K562 (cell line): ENCODE measurements at regions not wholly inside any gene's neighbourhood (a gene's known extent, or its start where the extent isn't known, plus 50 kb on each side); places are given as distances from the start of the nearest gene placed in this dataset.

ENCODE experiments used
- ATAC-seq: fragments of 200-7000 bp; cut with Tn5 transposase; 3 replicates; pipeline ENCODE4 v1.9.1; 2020; ENCODE audit warnings: moderate library complexity
- BruUV-seq: library from RNA; stranded (reverse); fragments of 400-500 nt; replicated peaks from 2 replicates; lab custom pipeline; 2021; lab: Mats Ljungman, UMichigan
- CTCF ChIA-PET: fragments of 300-600 bp; formaldehyde crosslinking; extraction: SDS; loops from one replicate; lab custom pipeline; 2021; ENCODE audit warnings: low intra/inter-chr PET ratio; lab: Yijun Ruan, JAX
- POLR2A ChIA-PET: fragments of 300-600, 350-650 bp; sonication (Branson Sonifier 250); formaldehyde crosslinking; extraction: SDS; loops from one replicate; lab custom pipeline; 2021; ENCODE audit warnings: antibody characterized with exemption, inconsistent platforms; lab: Yijun Ruan, JAX
- DNase-seq, 4 experiments: peaks; one replicate each; pipeline versions ENCODE4 v3.0.0 to v3.0.0-alpha.2; 2011 to 2018; ENCODE audit warnings: low spot score in 3 of 4, mixed read lengths in 3 of 4; ENCODE audit errors: extremely low read depth in 1 of 4
- FAIRE-seq: peaks from 2 replicates; lab custom pipeline; 2011; peaks lifted over from hg19 to GRCh38; lab: Jason Lieb, UNC
- H2AFZ ChIP-seq: 2 replicates; pipeline ENCODE4 v1.6.0; 2011; ENCODE audit warnings: low read depth, low read length, control low read depth, inconsistent platforms
- H3K27ac ChIP-seq: fragments of 200-600 bp; 3 replicates; pipeline ENCODE4 v1.8.0; 2011; ENCODE audit warnings: low read depth, mild to moderate bottlenecking, control low read depth, inconsistent platforms, low read length, moderate library complexity, mixed read lengths; ENCODE audit errors: extremely low read depth
- H3K27me3 ChIP-seq, 2 experiments: fragments of 300-600 bp in 1 of 2; 2 replicates in 1 of 2; 3 replicates in 1 of 2; pipeline versions ENCODE4 v1.6.0 to v1.8.0; 2011; ENCODE audit warnings: inconsistent platforms in 2 of 2, low read length in 2 of 2, mild to moderate bottlenecking in 1 of 2, mixed read lengths in 1 of 2, moderate library complexity in 1 of 2; ENCODE audit not compliant: control insufficient read depth in 2 of 2, insufficient read depth in 2 of 2
- H3K36me3 ChIP-seq: fragments of 300-600 bp; 3 replicates; pipeline ENCODE4 v1.8.0; 2011; ENCODE audit warnings: mild to moderate bottlenecking, low read length, inconsistent platforms; ENCODE audit not compliant: control insufficient read depth, insufficient read depth
- H3K4me1 ChIP-seq, 2 experiments: fragments of 200-600 bp in 1 of 2; replicated peaks in 1 of 2; 2 replicates in 1 of 2; 3 replicates in 1 of 2; pipeline versions ENCODE4 v1.5.1 to v1.8.0; 2011; ENCODE audit warnings: inconsistent platforms in 2 of 2, low read length in 2 of 2, mild to moderate bottlenecking in 1 of 2, mixed read lengths in 1 of 2, moderate library complexity in 1 of 2; ENCODE audit not compliant: control insufficient read depth in 2 of 2, insufficient read depth in 2 of 2
- H3K4me2 ChIP-seq: 2 replicates; pipeline ENCODE4 v1.6.1; 2011; ENCODE audit warnings: low read length, control low read depth, inconsistent platforms, mixed read lengths; ENCODE audit not compliant: insufficient read depth
- H3K4me3 ChIP-seq: fragments of 200-600 bp; sonication (generic), shearing (Covaris generic); 2 replicates; pipeline ENCODE4 v1.5.1; 2016; ENCODE audit warnings: control low read depth, inconsistent platforms
- H3K79me2 ChIP-seq: fragments of 200-600 bp; 3 replicates; pipeline ENCODE4 v1.8.0; 2011; ENCODE audit warnings: low read length, inconsistent platforms; ENCODE audit not compliant: control insufficient read depth, insufficient read depth
- H3K9ac ChIP-seq, 2 experiments: 2 replicates each; pipeline versions ENCODE4 v1.6.0 to v1.6.1; 2011; ENCODE audit warnings: low read depth in 2 of 2, low read length in 2 of 2, control low read depth in 1 of 2, inconsistent platforms in 1 of 2, mild to moderate bottlenecking in 1 of 2, mixed read lengths in 1 of 2; ENCODE audit not compliant: insufficient read depth in 1 of 2
- H3K9me1 ChIP-seq: one replicate; pipeline ENCODE4 v1.6.0; 2011; ENCODE audit warnings: inconsistent platforms, mild to moderate bottlenecking, low read length, moderate library complexity; ENCODE audit not compliant: control insufficient read depth, insufficient read depth
- H3K9me3 ChIP-seq: replicated peaks from 2 replicates; pipeline ENCODE4 v1.5.1; 2011; ENCODE audit warnings: low read depth, low read length, inconsistent platforms; ENCODE audit not compliant: control insufficient read depth, insufficient read depth
- H4K20me1 ChIP-seq: replicated peaks from 2 replicates; pipeline ENCODE4 v1.6.1; 2011; ENCODE audit warnings: low read length, inconsistent platforms, mixed read lengths; ENCODE audit not compliant: control insufficient read depth, insufficient read depth
- CBX2 ChIP-seq: fragments of 200-600 bp; sonication (generic); IDR thresholded peaks from one replicate; pipeline ENCODE4 v1.6.1; 2012; ENCODE audit warnings: mild to moderate bottlenecking, low read length, inconsistent platforms; ENCODE audit not compliant: insufficient read depth, poor library complexity, severe bottlenecking
- ETS2 ChIP-seq: IDR thresholded peaks from 2 replicates; pipeline ENCODE4 v1.6.1; 2016; ENCODE audit warnings: borderline replicate concordance, missing genetic modification characterization, mild to moderate bottlenecking, moderate library complexity, missing compliant biosample characterization; ENCODE audit not compliant: poor library complexity, severe bottlenecking
- NCOA6 ChIP-seq: fragments of 450-650 bp; IDR thresholded peaks from 2 replicates; pipeline ENCODE4 v1.6.1; 2017; ENCODE audit warnings: mild to moderate bottlenecking
- ZKSCAN1 ChIP-seq: fragments of 150-350 bp; IDR thresholded peaks from 2 replicates; pipeline ENCODE4 v1.6.1; 2016; ENCODE audit warnings: low read depth, low read length
- WGBS: fragments of 100-300 bp; shearing (Covaris generic); methylation state at CpG from one replicate; pipeline ENCODE4 v1.1.6; 2016; ENCODE audit warnings: low coverage, mixed read lengths; ENCODE audit not compliant: insufficient coverage; ENCODE audit errors: missing lambda C conversion rate; 5-methylcytosine and 5-hydroxymethylcytosine counted together
- in situ Hi-C: fragments of 300-500 bp; cut with MboI; formaldehyde crosslinking; loops from 4 replicates; pipeline ENCODE4 v1.15.0; 2018; ENCODE audit warnings: inconsistent platforms, mixed read lengths
- intact Hi-C: fragments of 100-400 bp; cut with micrococcal nuclease; formaldehyde crosslinking; loops from 2 replicates; pipeline ENCODE4 v1.14.2; 2022
- TF ChIP-seq, protein P1 (sequence below): fragments of 250-450 bp; sonication (Bioruptor Pico); IDR thresholded peaks from 2 replicates; pipeline ENCODE4 v1.4.0; 2020; ENCODE audit warnings: mild to moderate bottlenecking, moderate library complexity, borderline replicate concordance
- TF ChIP-seq, protein P2 (sequence below): IDR thresholded peaks from 2 replicates; pipeline ENCODE4 v1.6.1; 2016; ENCODE audit warnings: missing genetic modification characterization, missing compliant biosample characterization

DNA sequence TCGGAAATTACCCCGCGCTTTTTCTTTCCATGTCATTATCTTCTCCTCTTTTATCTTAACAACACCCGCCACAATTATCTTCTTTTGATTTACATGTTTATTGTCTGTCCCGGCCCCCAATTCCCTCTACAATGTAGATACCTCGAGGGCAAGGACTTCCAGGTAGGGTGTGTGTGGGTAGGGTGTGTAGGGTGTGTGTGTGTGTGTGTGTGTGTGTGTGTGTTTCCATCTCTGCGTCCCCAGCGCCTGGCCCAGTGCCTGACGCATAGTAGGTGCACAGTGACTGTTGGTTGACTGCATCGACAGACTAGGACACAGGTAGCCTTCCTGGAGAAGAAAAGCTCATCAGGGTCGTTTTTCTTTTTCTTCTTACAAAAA lies 103.1 kb downstream of the UCHL1 start:
- Histone ChIP-seq H3K9ac (no peak overlapping the region), H3K9me3 (no peaks in the 10 kb centered on the region), H3K27ac (no peak overlapping the region), H3K36me3 (no peaks in the 10 kb centered on the region), H2AFZ (no peak overlapping the region), H3K4me3 (no peak overlapping the region), H3K4me2 (no peak overlapping the region), H4K20me1 (no peaks in the 10 kb centered on the region), H3K4me1 (peaks cover 0 to 13% of the 10 kb centered on the region in 2 experiments; a peak in 2 of 5 replicates), H3K9me1 (no peaks in the 10 kb centered on the region), H3K27me3 (peaks cover 3 to 30% of the 10 kb centered on the region in 2 experiments; a peak in 4 of 5 replicates), H3K79me2 (no peaks in the 10 kb centered on the region)
- FAIRE-seq (no peak), ATAC-seq (no peak), DNase-seq (no peak)
- TF ChIP-seq ETS2 (tag) (no peak), ZKSCAN1 (peak; percentile 55; the same call in 1 of the 2 replicates)
- intact Hi-C loops, result no loop called here
- ChIA-PET POLR2A (interaction anchor here (0.7 kb wide), 1 partner anchor 137 kb away, joined by 3 read pairs; no protein-coding TSS in a partner anchor), CTCF (no interaction called here)
- no TSS peak for BruUV-seq
- 5% methylated on average over 10 of the region's 11 CpGs for WGBS
- in situ Hi-C loops, result no loop called here

DNA sequence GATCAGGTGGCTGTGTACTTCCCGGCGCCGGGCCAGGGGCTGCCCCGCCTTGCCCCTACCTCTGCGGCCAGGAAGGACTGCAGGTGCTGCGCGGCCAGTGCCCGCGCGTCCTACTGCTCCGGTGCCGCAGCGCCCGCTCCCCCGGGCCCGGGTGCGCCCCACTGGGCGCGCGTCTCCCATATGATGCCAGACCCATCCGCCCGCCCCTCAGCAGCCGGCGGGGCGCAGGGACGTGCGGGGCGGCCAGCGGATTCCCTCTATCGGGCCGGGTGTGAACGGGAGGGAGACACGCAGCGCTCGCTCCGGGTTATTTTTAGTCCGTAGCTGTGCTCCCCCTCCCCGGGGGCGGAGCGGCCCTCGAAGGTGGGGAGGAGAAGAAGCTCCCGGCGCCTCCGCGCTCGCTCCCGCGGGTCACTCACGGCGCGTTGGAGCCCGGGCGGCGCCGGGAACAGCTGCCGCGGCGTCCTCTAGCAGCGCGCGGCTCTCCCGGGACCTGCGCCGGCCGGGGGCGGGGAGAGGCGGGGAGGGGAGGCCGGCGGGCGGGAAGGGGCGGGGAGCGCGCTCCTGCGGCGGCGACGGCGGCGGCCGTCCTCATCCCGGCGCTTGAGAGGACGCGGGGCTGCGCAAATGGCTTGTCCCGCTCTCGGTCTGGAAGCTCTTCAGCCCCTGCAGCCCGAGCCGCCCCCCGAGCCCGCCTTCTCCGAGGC lies 103.6 kb downstream of the UCHL1 start:
- Histone ChIP-seq H3K36me3 (no peaks in the 10 kb centered on the region), H2AFZ (no peak overlapping the region), H3K4me2 (no peak overlapping the region), H3K27ac (no peak overlapping the region), H3K27me3 (peaks cover 3 to 30% of the 10 kb centered on the region in 2 experiments; a peak in 4 of 5 replicates), H3K79me2 (no peaks in the 10 kb centered on the region), H3K4me3 (no peak overlapping the region), H3K9me3 (no peaks in the 10 kb centered on the region), H3K9me1 (no peaks in the 10 kb centered on the region), H4K20me1 (no peaks in the 10 kb centered on the region), H3K4me1 (peaks cover 0 to 13% of the 10 kb centered on the region in 2 experiments; a peak in 2 of 5 replicates), H3K9ac (no peak overlapping the region)
- ATAC-seq (peak; percentile 79), DNase-seq (peak; percentile 9 to 20 (median 13)), FAIRE-seq (no peak)
- POLR2A ChIA-PET, result no interaction called here
- no TSS peak for BruUV-seq
- TF ChIP-seq, protein P1, sequence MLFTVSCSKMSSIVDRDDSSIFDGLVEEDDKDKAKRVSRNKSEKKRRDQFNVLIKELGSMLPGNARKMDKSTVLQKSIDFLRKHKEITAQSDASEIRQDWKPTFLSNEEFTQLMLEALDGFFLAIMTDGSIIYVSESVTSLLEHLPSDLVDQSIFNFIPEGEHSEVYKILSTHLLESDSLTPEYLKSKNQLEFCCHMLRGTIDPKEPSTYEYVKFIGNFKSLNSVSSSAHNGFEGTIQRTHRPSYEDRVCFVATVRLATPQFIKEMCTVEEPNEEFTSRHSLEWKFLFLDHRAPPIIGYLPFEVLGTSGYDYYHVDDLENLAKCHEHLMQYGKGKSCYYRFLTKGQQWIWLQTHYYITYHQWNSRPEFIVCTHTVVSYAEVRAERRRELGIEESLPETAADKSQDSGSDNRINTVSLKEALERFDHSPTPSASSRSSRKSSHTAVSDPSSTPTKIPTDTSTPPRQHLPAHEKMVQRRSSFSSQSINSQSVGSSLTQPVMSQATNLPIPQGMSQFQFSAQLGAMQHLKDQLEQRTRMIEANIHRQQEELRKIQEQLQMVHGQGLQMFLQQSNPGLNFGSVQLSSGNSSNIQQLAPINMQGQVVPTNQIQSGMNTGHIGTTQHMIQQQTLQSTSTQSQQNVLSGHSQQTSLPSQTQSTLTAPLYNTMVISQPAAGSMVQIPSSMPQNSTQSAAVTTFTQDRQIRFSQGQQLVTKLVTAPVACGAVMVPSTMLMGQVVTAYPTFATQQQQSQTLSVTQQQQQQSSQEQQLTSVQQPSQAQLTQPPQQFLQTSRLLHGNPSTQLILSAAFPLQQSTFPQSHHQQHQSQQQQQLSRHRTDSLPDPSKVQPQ (CRISPR knock-in tag), result no peak
- TF ChIP-seq, protein P2, sequence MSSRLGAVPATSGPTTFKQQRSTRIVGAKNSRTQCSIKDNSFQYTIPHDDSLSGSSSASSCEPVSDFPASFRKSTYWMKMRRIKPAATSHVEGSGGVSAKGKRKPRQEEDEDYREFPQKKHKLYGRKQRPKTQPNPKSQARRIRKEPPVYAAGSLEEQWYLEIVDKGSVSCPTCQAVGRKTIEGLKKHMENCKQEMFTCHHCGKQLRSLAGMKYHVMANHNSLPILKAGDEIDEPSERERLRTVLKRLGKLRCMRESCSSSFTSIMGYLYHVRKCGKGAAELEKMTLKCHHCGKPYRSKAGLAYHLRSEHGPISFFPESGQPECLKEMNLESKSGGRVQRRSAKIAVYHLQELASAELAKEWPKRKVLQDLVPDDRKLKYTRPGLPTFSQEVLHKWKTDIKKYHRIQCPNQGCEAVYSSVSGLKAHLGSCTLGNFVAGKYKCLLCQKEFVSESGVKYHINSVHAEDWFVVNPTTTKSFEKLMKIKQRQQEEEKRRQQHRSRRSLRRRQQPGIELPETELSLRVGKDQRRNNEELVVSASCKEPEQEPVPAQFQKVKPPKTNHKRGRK (tag), result no peak
- TF ChIP-seq NCOA6 (no peak), CBX2 (no peak)
- in situ Hi-C loops (no loop called here), intact Hi-C loops (no loop called here)
- CTCF ChIA-PET, result no interaction called here
- WGBS, result 32% methylated on average over 22 of the region's 92 CpGs
